Endothelial cell of umbilical vein (primary cell): ENCODE measurements at regions not wholly inside any gene's neighbourhood (a gene's known extent, or its start where the extent isn't known, plus 50 kb on each side); places are given as distances from the start of the nearest gene placed in this dataset.

Experiments used
- EZH2 ChIP-seq: IDR thresholded peaks from 2 replicates; pipeline ENCODE4 v1.6.1; 2012; ENCODE audit warnings: borderline replicate concordance, low read depth, mild to moderate bottlenecking, moderate library complexity, low read length, inconsistent platforms; ENCODE audit not compliant: severe bottlenecking
- FOS ChIP-seq: IDR thresholded peaks from 2 replicates; pipeline ENCODE4 v1.6.1; 2011; ENCODE audit warnings: mild to moderate bottlenecking, low read length, moderate library complexity, borderline replicate concordance; ENCODE audit not compliant: insufficient read depth
- MAX ChIP-seq: IDR thresholded peaks from 2 replicates; pipeline ENCODE4 v1.6.1; 2011; ENCODE audit not compliant: insufficient read depth, insufficient read length
- MYC ChIP-seq: IDR thresholded peaks from one replicate; pipeline ENCODE4 v1.6.1; 2011; ENCODE audit warnings: mild to moderate bottlenecking, low read depth, low read length
- POLR2A ChIP-seq: IDR thresholded peaks from 2 replicates; pipeline ENCODE4 v1.6.1; 2012; ENCODE audit warnings: low read depth, mild to moderate bottlenecking, control low read depth, low read length
- POLR2AphosphoS5 ChIP-seq: IDR thresholded peaks from 2 replicates; pipeline ENCODE4 v1.6.1; 2012; ENCODE audit warnings: low read depth, mild to moderate bottlenecking, control low read depth, low read length, moderate library complexity; ENCODE audit not compliant: insufficient read depth
- TF ChIP-seq, protein P1 (sequence below), 2 donors: IDR thresholded peaks; 1 replicate in 1 of 2; 2 replicates in 1 of 2; pipeline ENCODE4 v1.5.1; 2011; ENCODE audit warnings: low read length in 2 of 2, mild to moderate bottlenecking in 2 of 2, moderate library complexity in 2 of 2, control low read depth in 1 of 2, inconsistent platforms in 1 of 2, low read depth in 1 of 2; ENCODE audit not compliant: insufficient read depth in 1 of 2; ENCODE audit errors: extremely low read depth in 1 of 2

DNA sequence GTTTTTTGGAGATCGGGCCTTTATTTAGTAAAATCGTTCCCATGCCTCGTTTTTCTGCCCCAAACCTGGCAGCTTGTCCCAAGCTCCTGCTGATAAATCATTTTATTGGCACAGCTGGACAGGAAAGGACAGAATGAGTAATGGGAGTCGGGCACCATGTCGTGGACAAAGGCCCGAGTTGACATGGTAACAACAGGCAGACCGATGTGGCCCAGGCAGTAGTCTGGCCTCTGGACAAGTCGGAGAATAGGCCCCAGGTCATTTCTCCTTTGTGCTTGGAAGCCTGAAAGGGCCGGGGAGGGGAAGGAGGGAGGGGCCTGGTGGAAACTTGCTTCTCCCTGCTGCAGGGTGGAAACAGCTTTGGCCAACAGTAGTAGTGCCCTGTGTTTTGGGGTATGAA, 234.9 kb downstream of the SUDS3 start:
- TF ChIP-seq, protein P1, sequence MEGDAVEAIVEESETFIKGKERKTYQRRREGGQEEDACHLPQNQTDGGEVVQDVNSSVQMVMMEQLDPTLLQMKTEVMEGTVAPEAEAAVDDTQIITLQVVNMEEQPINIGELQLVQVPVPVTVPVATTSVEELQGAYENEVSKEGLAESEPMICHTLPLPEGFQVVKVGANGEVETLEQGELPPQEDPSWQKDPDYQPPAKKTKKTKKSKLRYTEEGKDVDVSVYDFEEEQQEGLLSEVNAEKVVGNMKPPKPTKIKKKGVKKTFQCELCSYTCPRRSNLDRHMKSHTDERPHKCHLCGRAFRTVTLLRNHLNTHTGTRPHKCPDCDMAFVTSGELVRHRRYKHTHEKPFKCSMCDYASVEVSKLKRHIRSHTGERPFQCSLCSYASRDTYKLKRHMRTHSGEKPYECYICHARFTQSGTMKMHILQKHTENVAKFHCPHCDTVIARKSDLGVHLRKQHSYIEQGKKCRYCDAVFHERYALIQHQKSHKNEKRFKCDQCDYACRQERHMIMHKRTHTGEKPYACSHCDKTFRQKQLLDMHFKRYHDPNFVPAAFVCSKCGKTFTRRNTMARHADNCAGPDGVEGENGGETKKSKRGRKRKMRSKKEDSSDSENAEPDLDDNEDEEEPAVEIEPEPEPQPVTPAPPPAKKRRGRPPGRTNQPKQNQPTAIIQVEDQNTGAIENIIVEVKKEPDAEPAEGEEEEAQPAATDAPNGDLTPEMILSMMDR (IDR thresholded peaks at IDR 0.05; ENCODE audit: extremely low read depth in 1 of 2, insufficient read depth in 1 of 2, low read depth in 1 of 2, low read length in 2 of 2): no peak
- no peak for TF ChIP-seq POLR2AphosphoS5
- no peak for TF ChIP-seq MYC
- TF ChIP-seq POLR2A: no peak
- TF ChIP-seq EZH2: no peak
- TF ChIP-seq MAX: no peak
- TF ChIP-seq FOS: no peak
